Astrocyte (in vitro differentiated cells and primary cell): ENCODE measurements at regions not wholly inside any gene's neighbourhood (a gene's known extent, or its start where the extent isn't known, plus 50 kb on each side); places are given as distances from the start of the nearest gene placed in this dataset.

Experiments used
- CTCF ChIP-seq: IDR thresholded peaks from 2 replicates; pipeline ENCODE4 v1.5.1; 2011; ENCODE audit warnings: low read depth, mild to moderate bottlenecking, inconsistent platforms, low read length, moderate library complexity; ENCODE audit not compliant: insufficient read depth
- EZH2 ChIP-seq: IDR thresholded peaks from 2 replicates; pipeline ENCODE4 v1.6.1; 2012; ENCODE audit warnings: mild to moderate bottlenecking, low read length, inconsistent platforms; ENCODE audit not compliant: insufficient read depth

GRCh38 chr11:31996159-31996881 lies 94.6 kb upstream of the RCN1 start:
- TF ChIP-seq CTCF (no peak), EZH2 (no peak)
